LNCAP (cell line): ENCODE measurements at regions not wholly inside any gene's neighbourhood (a gene's known extent, or its start where the extent isn't known, plus 50 kb on each side); places are given as distances from the start of the nearest gene placed in this dataset.

Experiments
- TF ChIP-seq, protein P1 (sequence below): fragments of 450-650 bp; IDR thresholded peaks from 2 replicates; pipeline ENCODE4 v1.5.1; 2017; ENCODE audit warnings: mild to moderate bottlenecking

DNA sequence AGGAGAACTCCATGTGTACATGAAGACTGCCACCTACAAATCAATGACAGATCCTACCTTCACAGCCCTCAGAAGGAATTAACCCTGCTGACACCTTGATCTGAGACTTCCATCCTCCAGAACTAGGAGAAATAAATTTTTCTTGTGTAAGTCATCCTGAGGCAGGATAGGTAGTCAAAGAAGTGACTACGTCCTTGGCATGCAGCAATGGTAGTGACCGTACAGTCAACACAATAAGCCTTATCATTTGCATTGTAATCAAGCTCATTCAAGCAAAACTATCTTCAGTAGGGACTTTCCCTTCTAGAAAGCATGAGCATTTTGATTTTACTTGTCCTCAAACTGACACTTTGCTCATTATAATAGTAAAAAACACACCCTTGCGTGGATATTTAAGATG lies 64.0 kb upstream of the KCNK1 start:
- TF ChIP-seq, protein P1, sequence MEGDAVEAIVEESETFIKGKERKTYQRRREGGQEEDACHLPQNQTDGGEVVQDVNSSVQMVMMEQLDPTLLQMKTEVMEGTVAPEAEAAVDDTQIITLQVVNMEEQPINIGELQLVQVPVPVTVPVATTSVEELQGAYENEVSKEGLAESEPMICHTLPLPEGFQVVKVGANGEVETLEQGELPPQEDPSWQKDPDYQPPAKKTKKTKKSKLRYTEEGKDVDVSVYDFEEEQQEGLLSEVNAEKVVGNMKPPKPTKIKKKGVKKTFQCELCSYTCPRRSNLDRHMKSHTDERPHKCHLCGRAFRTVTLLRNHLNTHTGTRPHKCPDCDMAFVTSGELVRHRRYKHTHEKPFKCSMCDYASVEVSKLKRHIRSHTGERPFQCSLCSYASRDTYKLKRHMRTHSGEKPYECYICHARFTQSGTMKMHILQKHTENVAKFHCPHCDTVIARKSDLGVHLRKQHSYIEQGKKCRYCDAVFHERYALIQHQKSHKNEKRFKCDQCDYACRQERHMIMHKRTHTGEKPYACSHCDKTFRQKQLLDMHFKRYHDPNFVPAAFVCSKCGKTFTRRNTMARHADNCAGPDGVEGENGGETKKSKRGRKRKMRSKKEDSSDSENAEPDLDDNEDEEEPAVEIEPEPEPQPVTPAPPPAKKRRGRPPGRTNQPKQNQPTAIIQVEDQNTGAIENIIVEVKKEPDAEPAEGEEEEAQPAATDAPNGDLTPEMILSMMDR: no peak

DNA sequence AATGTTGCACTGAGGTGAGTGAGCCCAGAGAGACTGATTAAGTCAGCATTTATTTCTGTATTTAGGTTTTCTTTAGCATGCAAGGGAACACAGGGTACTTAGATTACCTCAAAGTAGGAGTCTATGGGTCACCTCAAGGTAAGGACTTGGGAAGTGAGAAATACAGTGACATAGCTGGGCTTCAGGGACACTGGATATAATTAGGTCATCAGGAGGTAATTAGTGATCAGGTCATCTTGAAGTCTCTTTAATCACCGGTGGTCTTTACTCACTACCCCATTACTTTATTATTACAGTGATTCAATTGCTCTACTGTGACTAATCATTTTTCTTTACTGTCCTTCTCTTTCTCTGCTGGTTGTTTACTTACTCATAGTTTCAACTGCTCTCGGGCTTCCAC lies 59.9 kb upstream of the KCNK1 start:
- TF ChIP-seq, protein P1: no peak

DNA sequence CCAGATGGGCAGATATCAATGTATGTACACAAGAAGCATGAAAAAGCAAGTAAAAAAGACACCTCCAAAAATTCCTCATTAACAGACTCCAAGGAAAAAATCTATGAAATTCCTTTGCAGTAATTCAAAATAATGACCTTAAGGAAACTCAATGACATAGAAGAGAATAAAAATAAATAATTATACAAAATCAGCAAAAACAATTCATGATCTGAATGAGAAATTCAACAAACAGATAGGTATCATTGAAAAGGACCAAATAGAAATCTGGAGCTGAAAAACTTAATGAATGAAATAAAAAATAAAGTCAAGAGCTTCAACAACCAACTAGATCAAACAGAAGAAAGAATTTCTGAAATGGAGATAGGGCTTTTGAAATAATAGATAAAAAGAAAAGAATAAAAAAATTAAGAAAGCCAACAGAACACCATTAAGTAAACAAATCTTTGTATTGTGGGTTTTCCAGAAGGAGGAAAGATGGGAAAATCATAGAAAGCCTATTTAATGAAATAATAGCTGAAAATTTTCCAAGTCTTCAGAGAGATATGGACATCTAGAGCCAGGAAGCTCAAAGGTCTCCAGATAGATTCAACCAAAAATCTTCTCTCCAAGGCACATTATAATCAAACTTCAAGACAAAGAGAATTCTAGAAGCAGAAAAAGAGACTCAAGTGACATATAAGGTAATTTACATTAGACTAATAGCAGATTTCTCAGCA lies 52.0 kb upstream of the KCNK1 start:
- TF ChIP-seq, protein P1: no peak
